Superior temporal gyrus (tissue), 1 donor: ENCODE measurements at regions not wholly inside any gene's neighbourhood (a gene's known extent, or its start where the extent isn't known, plus 50 kb on each side); places are given as distances from the start of the nearest gene placed in this dataset.
"Not testable (repeated sequence)": the region's sequence is repeated elsewhere in the genome, so short reads cannot be mapped to it uniquely, and the experiment has no call there.

Experiments
- DNase-seq: peaks from one replicate; pipeline ENCODE4 v3.0.0-alpha.2; 2016; ENCODE audit errors: extremely low spot score

DNA sequence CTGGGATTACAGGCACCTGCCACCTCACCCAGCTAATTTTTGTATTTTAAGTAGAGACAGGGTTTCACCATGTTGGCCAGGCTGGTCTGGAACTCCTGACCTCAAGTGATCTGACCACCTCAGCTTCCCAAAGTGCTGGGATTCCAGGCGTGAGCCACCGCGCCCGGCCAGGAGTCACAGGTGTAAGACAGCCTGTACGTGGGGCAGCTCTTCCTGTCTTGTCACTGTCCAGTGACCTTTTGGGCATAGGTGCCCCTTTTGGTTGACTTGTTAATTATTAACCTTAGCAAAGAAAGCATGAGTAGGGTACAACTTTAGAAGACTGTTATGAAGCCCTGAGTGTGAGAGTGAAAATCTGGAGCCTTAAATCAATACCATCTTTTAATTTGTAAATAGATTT, 703.7 kb upstream of the SOX11 start:
- DNase-seq = not testable (repeated sequence)

DNA sequence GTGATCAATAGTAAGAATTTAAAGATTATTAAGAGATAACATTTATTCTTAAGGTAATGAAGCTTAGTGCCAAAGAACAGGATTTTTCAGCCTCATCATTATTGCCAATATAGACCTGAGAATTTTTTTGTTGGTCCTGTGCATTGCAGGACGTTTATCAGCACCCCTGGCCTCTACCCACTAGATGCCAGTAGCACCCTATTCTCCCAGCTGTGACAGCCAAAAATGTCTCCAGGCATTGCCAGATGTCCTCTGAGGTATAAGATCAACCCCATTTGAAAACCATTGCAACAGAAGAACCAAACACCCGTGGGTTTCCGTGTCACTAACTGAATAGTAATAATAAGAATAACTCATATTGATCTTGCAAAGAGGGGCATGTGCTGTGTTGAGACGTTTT, 700.0 kb upstream of the SOX11 start:
- no peak for DNase-seq

DNA sequence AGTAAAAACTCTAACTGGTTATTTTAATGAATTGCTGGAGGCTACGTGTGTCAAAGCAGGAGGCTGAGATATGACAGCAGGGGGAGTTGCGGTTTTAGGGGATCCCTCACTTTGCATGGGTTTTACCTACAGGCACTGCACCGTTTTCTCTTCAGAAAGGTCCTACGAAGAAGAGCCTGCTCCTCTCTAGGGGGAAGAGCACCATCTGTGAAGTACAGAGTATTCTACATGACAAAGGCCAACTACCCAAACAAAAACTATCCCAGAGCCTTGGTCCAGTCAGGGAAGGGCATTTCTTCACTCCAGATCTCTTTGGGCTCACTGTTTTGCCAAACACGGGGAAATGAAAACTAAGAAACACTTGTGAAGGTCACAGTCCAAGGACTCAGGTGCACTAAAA, 696.7 kb upstream of the SOX11 start:
- no peak for DNase-seq

DNA sequence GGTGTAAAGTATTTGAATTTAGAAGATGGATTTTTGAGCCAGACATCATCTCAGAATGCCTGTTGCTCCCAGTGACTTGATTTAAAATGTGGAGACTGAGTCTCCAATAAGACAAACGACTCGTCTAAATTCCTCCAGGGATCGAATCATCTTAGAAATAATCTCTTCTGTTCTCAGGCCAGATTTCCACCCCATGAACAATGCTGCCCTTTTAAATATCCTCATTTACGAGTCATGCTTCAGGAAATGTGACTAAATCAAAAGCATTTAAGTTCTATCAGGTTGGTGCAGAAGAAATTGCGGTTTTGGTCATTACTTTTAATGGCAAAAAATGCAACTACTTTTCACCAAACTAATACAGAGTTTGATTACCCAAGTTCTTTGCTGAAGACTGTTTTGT, 684.6 kb upstream of the SOX11 start:
- no peak for DNase-seq

DNA sequence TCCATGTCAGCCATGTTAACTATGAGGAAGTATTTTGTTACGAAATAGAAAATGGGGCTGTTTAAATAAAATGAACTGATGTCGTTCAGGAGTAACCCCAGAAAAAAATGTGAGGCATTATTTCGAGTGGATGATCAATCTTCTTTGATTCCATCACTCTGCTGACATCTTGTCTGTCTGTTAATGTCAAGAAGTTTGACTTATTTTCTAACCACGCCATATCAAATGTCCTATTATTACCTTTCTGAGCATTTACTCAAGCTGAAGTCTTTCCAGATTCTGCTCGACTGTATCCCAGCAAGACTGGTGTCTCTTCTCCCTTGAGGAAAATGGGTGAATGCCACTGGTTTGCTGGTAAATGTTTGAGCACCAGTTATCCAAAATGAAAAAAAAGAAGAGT, 672.9 kb upstream of the SOX11 start:
- DNase-seq = no peak

DNA sequence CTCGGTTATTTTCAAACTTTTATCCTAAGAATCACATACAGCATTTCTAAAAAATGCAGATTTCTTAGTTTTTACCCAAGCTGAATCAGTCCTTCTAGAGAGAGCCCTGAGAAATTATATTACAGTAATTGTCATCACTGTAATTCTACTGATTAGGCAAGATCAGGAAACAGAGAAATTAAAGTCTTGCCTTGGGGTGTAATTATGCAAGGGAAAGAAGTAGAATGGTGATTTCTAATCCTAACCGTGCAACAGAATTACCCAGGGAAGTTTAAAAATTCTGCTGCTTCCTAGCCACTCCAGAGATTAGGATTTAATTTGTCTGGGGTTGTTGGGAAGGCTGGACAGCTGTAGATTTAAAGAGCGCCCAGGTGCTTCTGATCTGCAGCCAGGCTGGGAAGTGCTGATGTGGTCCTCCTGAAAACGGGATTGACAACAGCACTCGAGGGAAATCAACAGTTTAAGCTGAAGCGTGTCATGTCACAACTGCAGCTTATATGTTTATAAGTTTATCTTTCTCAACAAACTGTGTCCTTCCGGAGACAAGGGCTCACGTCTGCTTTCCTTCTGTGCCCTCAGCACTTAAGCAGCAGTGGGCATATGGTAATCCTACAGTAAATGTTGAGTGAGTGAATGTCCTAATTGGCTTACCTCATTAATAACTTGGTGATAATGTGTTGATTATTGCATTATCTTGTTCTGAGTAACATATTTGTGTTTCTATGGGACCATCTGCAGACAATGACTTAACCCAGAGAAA, 671.9 kb upstream of the SOX11 start:
- no peak for DNase-seq

DNA sequence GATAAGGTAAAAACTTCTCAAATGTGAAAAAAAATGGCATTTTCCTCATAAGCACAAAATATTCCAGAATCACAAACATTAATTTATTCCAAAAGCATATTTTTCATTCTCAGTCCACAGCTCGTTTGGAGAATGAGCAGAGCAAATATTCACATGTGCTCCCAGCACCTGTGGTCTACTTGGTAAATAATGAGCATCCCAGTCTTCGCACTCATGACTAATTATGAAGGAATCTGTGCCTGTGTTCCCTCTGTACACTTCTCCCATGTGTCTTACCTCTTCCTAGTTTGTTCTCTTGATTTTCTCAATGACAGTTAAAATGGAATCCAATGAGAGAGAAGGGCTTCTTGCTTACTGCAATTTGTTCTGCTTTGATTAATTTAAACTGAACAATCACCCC, 671.0 kb upstream of the SOX11 start:
- DNase-seq = no peak

DNA sequence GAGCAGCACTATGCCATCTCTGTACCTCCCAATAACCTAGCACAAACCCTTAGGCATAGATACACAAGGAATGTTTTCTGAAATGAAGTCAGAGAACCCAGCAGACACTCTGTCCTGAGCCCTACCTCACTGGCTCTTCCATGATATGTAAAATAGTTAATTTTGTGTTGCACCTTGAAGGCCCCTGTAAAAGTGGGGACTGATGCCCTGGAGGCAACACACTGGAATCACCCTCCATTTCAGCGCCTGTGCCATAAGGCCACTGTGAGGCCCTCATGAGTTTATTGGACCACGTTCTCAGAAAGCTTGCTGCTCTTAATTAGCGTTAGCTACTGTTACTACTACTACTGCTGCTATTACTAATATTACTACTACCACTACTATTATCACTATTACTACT, 670.1 kb upstream of the SOX11 start:
- DNase-seq = no peak

DNA sequence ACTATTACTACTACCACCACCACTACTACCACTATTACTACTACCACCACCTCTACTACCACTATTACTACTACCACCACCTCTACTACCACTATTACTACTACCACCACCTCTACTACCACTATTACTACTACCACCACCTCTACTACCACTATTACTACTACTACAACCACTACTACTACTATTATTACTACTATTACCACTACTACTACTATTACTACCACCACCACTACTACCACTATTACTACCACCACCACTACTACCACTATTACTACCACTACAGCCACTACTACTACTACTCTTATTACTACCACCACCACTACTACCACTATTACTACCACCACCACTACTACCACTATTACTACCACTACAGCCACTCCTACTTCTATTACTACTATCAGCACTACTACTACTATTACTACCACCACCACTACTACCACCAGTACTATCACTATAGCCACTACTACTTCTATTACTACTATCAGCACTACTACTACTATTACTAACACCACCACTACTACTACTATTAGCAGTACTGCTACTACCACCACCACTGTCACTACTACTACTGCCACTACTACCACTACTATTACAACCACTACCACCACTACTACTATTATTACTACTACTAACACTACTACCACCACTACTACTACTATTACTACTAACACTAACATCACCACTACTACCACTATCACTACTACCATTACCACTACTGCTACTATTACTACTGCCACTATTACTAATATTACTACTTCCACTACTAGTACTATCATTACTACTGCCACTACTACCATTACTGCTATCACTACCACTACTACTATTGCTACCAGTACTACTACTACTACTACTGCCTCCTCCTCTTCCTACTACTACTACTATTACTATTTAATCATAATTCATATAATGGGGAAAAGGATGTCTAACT, 669.2 kb upstream of the SOX11 start:
- DNase-seq = not testable (repeated sequence)

DNA sequence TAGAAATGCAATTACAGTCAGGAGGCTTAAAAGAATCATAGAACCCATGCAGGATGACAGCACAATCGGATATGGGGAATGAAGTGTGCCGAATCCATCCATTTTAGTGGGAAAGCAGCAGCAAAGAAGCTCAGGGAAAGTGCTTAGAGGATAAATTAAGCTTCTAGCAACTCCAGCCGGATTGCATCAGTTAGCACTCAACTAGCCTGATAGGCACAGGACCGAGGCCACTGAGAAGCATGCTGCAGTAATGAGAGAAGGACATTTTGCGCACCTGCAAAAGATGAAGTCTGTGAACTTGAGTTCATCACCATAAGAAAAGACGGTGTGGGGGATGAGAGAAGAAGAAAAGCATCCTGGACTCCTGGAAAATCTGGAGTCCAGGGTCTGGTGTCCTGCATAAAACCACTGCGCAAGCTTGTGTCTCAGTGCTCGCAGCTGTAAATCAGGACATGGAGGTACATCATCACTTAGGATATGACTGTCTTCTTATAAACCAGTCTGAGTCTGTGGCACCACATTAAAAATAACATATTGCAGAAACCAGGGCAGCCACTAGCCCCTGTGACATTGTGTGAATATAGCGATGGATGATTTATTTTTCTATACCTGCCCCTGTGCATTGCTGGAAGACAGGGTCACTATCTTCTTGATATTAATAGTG, 665.5 kb upstream of the SOX11 start:
- no peak for DNase-seq

DNA sequence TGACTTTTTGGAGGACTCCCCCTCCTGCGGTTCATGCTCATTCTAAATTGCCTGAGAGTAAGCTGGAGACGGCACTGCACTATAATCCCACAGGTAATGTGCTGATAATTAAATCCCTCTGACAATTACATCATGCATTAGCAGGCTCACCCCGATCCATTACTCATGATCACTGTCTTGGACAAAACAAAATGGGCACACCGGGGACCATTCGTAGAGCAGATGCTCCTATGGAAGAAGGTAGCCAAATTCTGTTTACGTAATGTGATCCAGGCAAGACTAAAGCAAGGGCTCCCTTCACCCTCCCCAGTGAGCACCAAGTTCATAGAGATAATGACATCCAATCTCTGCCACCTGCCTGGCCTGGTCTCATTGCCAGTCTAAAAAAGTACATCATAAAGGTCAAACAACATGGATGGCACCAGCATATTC, 657.1 kb upstream of the SOX11 start:
- no peak for DNase-seq

DNA sequence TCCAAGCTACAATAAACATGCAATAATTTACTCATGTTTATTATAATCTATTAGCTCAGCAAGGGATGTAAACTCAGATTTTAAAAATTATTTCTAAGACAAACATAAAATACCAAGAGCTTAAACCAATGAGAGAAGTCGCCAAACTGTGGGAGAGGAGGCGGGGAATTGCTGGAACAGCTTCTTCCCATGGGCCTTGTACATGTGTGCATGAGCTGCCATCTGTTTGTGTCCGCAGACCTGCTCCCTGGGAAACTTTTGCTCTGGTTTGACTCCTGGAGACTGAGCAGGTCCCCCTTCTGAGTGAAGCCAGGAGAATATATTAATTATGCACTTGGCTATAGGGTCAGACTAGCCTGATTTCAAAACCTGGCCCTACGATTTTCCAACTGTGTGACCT, 655.9 kb upstream of the SOX11 start:
- no peak for DNase-seq

DNA sequence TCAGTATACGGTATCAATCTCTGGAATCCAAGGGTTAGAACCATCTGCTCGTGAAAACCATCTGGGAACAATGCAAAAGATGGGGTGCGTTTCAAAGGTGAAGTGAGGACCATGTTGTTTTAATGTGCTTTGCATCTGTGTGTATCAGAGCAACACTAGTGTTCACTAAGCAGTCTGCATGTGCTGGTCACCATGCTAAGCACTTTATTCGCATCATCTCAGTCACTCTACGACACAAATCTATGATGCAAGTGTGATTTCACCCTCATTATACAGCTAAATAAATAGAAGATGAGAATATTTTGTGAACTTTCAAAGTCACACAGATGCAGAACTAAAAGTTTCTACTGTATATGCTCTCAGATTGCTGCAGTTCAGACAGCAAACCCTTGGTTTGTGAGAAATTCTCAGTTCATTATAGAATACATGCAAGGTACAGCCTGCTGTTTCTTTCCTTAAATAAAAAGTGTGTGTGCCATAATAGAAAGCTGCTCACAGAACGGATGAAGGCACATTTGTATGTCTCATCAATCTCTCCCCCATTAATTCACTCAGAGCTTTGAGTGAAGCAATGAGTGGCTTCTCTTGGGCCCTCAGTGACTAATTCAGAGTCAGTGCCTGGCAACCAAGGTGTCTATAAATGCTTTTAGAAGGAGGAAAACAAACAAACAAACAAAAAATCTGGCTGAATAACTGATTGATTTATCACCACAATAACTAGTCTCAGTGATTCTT, 652.8 kb upstream of the SOX11 start:
- no peak for DNase-seq

DNA sequence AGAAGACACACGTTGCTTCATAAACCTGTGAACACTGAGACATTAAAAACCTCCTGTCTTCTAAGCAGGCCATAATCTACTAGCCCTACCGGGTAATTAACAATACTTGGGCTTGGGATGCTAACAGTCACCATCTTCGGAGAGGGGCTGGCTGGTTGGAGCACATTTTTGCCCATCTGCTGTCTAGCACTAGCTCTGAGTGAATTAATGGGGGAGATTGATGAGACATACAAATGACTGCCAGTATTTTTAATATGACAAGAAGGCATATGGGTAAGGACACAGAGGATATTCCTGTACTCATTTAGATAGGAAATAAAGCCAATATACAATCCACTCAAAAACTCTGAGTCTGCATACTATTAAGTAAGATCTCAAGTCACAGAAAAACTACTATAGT, 651.6 kb upstream of the SOX11 start:
- no peak for DNase-seq

DNA sequence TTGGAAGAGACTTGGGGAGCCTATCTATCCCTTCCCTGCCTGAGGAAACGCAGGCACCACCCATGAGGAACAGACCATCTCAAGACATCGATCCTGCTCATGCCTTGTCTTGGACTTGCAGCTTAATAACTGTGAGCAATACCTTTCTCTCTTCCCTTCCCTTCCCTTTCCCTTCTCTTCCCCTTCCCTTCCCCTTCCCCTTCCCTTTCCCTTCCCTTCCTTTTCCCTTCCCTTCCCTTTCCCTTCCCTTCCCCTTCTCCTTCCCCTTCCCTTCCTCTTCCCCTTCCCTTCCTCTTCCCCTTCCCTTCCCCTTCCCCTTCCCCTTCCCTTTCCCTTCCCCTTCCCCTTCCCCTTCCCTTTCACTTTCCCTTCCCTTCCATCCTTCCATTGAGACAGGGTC, 650.7 kb upstream of the SOX11 start:
- no peak for DNase-seq

DNA sequence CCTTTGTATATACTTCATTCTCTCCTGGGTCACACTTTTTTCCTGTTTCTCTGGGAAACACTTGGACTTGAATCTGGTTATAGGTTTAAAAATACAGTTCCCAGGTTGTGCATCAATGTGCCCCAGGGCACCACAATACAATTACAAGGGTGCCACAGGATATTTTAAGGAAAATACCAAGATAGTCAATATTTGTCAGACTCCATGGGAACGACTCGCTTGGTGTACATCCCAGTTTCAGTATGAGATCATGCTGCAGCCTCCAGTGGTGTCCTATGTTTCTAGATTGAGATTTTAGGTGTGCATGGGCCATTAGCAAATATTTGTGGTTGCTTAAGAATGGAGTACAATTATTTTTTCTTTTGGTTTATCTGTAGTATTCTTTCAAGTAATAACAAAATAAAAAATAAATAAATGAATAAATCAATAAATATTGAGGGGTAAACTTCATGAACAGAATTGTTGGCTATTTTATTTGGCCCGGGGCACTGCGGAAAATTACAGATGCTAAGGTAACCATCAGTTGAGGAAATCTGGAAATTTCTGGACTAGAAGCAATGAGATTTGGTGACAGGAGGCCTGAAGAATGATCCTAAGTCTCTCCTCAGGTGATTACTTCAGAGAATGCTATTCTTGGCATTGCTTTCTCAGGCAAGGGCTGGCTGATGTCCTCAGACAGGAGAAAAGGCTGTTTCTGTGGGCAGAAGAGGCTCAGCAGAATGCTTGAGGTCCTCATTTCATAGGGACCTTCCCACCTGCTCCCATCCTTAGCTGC, 649.3 kb upstream of the SOX11 start:
- DNase-seq = no peak

DNA sequence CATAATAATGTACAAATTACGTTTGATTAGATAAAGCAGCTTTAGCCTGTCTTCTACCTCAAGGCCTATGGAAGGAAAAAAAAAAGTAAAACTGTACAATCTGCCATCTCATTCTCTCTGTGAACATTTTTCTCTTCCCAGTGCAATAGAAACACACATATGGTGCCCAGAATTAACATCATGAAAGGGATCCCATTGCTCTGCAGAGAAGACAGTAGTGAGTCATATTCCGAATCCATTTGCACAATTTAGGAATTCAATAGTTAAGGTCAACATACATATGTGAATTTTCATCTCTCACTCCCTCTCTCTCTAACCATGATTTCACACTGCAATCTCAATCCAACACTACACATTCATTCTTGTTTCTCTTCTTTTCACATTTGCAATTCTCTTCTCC, 640.9 kb upstream of the SOX11 start:
- no peak for DNase-seq

DNA sequence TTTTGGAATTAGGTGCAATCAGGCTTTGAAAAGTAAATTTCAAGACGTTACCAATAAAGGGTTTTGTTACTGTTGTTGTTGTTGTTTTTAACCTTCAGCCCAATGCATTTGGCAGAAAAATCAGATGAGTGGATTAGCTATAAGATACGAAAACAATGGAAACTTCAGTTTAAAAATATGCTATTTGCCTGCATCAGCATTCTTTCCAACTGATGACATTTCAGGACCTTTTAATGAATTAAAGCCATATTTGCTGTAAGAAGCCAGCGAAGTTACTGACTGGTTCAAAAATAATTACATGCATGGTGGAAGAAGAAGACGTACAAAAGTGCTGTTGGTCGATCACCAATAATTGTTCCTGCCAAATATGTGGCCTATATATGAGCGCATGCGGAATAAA, 639.3 kb upstream of the SOX11 start:
- DNase-seq = no peak

DNA sequence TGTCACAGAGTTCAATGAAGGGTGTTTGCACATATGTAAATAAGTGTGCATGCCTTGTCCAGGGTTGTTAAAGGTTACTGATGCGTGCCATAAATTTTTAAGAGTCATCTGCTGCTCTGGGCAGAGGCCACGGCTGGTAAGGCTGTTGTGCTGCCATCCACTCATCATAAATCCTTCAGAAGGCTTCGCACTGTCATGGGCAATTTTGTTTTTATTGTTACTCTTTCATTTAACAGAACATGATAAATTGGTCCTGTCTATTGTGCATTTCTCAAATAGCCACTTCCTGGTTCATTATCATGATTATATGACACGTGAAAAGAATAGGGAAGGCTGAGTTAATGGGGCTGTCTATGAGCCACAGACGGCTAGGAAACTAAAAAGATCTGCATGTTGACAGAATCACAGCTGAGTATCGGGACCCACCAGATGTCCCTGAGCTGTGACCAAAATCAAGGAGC, 634.3 kb upstream of the SOX11 start:
- no peak for DNase-seq

DNA sequence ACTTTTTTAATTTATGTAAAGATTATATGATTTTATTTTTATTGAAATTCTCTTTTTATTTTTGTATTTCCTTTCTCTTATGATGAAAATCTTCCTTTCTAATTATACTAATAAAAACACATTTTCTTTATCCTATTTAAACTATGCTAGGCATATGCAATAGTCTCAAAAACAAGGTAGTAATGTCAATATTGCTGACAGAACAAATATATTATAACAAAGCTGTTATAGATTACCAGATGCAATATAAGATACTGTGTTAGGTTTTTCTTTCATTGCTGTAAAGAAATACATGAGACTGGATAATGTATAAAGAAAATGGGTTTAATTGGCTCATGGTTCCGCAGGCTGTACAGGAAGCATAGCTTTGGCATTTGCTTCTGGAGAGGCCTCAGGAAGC, 631.2 kb upstream of the SOX11 start:
- no peak for DNase-seq

DNA sequence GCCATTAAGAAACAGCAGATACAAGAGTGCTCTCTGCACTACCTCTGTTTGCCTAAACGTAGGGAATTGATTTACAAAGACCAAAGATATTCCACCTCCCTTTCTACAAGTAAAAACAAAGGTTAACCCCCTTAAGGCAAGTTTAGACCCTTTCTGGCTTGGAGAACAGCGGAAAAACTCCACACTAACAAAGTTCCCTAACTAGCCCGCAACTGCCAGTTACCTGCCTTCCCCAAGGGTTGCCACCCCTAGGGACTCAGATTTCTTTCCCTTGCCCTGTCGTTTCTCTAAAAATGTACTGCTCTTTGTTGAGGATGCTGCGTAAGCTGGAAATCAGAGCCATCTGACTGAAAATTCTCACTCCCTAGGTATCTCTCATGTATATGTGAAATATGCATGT, 627.5 kb upstream of the SOX11 start:
- DNase-seq = no peak
